GM15510 (cell line): ENCODE measurements at regions not wholly inside any gene's neighbourhood (a gene's known extent, or its start where the extent isn't known, plus 50 kb on each side); places are given as distances from the start of the nearest gene placed in this dataset.

ENCODE experiments used
- POLR2A ChIP-seq: IDR thresholded peaks from 3 replicates; pipeline ENCODE4 v1.6.1; 2011; ENCODE audit warnings: borderline replicate concordance; ENCODE audit not compliant: insufficient read length; ENCODE audit errors: extremely low read depth

DNA sequence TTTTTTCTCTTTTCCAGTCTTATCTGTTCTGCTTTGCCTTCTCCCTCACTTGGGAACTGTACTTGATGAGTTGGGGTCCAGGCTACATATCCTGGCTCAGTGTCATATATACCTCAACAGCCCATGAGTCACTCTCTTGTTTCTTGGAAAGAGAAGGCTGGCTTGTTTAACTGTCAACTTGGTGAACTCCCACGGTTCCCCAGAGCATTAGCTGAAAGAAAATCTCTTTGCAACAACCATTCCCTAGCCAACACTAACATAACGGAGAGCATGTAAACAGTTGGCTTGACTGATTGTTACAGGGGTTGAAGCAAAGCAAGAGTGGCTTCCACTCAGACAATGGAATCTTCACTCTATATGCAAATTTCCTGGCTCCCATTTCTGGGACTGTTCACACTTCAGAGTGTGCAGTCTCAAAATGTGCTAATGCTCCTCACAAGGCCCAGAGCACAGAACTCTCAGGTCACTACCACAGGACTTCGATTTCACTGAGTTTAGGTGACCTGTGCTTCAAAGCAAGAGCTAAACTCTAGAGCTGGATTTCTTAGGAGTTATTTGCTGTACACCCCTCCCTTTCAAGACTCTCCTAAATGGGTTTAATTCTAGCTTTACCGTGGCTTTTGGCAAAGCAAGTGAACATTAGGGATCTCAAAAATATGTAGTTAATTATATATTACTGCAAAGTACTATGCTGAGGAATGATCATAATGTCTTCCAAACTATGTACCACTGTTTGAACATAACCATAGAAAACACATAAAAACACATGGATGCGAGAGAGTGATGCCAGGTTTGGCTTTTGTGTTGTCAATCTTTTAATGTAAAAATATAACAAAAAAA lies 609.8 kb downstream of the RFPL4B start:
- no peak for TF ChIP-seq POLR2A

DNA sequence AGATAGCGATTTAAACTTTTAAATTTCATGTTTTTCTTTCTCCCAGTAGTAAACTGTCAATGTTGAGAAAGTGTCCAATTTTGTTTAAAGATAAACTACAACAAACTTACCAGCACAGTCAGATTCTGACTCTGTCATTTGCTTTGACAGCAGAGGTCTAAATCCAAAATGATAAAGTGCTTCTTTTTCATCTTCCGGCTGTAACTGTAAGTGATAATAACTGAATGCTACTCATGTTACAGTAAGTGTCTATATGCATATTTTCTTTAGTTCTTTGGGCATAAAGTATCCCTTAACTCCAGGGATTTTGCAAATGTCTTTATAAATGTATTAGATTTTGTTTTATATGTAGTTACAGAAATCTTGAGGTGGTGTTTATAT lies 610.4 kb downstream of the RFPL4B start:
- TF ChIP-seq POLR2A = no peak

DNA sequence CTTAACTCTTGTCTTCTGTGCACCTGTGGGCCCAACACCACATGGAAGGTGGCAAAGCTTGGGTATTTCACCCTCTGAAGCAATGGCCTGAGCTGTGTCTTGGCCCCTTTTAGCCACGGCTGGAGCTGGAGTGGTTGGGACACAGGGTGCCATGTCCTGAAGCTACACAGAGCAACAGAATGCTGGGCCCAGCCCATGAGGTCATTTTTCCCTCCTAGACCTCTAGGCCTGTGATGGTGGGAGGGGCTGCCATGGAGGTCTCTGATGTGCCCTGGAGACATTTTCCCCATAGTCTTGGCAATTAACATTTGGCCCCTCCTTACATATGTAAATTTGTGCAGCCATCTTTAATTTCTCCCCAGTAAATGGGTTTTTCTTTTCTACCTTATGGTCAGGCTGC lies 620.8 kb downstream of the RFPL4B start:
- TF ChIP-seq POLR2A = no peak

DNA sequence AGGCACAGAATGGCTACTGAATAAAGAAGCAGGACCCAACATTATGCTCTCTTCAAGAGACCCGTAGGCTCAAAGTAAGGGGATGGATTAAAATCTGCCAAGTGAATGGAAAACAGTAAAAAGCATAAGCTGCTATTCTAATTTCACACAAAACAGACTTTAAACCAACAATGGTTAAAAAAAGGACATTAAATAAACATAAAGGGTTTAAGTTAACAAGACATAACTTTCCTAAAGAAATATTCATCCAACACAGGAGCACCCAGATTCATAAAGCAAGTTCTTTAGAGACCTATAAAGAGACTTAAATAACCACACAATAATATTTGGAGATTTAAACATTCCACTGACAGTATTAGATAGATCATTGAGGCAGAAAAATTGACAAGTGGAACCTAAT lies 624.5 kb downstream of the RFPL4B start:
- TF ChIP-seq POLR2A = no peak

DNA sequence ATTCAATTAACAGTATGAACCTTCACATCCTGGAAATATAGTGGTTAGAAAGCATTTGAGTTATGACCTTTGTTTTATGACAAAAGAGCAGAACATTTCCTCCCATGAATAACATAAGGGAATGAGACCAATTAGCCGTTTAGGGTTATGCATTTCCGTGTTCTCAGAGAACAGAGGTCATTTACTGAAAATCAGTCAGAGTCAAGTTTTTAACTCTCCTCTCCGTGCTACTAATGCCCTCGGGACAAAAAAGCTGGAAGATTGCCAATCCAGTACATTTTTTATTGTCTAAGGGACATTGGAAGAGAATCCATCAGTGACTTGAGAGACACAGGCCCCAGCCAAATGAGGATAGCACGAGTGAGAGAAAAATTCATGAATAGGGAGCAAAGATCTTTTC lies 632.7 kb downstream of the RFPL4B start:
- TF ChIP-seq POLR2A = no peak

DNA sequence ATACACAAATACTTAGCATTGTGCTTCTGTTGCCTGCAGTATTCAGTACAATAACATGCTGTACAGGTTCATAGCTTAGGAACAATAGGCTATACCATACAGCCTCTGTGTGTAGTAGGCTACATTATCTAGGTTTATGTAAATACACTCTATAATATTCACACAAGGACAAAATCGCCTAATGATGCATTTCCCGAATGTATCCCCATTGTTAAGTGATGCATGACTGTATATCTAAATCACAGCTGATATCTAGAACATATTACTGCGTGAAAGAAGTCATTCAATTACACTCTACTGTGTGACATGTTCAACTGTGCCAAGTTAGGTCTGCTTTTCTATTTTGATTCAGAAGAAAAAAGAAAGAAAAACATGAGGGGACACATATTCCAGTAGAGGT lies 633.5 kb downstream of the RFPL4B start:
- no peak for TF ChIP-seq POLR2A

DNA sequence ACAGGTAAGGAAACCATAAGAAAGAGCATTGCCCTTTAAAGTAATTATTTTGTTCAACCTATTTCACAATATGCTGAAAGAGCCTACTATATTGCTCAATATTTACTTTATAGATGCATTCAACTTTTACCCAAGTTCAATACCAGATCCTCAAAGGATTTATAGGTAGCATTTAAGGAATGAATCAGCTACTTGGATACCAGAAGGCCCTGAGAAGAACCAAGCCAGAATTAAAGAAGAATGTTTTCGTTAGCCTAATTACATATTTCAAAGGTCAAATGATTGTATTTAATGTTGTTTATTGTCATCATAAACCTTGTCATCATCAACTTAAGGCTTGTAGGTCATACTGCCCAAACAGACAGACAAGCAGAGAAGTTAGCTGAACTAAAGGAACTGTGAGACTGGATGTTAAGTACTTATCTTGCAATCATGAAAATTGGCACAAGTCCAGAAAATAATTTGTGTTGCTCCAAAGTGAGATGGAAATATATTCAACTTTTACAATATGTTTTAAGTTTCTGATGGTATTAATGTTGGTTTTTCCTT lies 636.7 kb downstream of the RFPL4B start:
- TF ChIP-seq POLR2A = no peak

DNA sequence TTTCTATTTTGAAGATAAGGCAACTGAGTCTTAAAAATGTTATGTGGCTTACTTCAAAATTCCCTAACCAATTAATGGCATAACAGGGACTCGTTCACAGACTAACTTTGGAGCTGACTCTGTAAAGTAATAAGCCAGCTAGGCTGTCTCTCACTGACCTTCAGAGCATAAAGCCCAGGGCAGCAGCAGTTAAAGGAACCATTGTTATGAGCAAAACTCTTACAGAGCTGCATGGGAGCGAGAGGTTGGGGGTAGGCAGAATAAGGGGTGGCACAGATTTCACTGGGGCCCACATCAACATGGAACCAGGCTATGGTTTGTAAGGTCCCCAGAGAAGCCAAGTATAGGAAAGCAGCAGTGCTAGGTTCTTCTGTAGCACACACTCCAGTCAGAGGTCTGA lies 637.8 kb downstream of the RFPL4B start:
- no peak for TF ChIP-seq POLR2A

DNA sequence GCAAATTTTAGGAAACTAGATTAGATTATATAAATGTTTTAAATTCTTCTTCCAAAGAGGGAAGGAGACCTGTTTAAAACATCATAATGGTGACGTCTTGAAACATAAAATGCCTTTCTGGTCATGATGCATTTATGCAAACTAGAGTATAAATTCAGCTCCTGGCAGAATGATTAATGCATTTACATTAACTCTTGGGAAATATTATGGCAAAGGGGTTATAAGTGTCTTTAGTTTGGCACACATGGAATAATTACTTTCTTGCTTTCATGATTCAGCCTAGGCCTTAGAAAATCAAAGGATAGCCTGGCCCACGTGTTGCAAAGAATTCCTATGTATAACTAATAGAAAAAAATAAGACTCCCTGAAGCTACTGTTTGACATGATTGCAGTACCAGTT lies 639.2 kb downstream of the RFPL4B start:
- no peak for TF ChIP-seq POLR2A

DNA sequence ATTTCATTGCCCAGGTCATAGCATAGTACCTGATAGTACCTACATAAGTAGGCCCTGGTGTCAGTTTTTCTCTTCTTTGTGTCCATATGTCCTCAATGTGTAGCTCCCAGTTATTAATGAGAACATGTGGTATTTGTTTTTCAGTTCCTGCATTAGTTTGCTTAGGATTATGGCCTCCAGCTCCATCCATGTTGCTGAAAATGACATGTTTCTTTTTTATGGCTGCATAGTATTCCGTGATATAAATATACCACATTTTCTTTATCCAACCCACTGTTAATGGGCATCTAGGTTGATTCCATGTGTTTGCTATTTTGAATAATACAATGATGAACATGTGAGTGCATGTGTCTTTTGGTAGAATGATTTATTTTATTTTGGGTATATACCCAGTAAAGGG lies 641.6 kb downstream of the RFPL4B start:
- TF ChIP-seq POLR2A = no peak

DNA sequence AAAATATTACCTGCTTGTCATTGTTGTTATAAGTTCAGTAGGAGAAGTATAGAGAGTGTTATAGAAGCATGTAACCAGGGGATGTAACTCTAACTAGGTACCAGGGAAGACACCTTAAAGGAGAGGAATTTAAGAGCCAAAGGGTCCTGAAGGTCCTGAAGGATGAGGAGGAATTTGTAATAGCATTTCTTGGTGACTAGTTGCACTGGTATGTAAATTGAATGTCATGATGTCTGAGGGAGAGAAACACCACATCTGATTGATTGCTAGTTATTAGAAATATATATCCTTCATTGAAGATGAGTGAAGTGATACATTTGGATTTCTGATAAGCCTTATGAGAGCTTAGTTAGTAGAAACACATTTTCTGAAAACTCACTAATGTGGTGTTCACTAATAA lies 643.8 kb downstream of the RFPL4B start:
- no peak for TF ChIP-seq POLR2A

DNA sequence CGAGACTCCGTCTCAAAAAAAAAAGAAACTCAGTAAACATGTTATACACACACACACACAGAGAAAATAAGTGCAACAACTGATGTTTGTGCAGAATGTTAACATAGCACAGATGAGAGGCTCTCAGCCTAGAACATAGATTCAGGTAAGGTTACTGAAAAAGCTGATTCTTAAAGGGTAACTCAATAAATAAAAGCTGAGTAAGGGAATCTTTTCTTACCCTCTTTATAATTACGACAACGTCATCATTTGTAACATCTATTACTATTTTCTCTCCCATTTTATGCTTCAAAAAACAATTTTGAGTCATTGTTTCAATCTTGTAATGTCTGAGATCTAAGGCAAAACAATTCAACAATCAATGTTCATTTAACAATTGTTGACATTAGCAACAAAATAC lies 644.8 kb downstream of the RFPL4B start:
- TF ChIP-seq POLR2A = no peak

DNA sequence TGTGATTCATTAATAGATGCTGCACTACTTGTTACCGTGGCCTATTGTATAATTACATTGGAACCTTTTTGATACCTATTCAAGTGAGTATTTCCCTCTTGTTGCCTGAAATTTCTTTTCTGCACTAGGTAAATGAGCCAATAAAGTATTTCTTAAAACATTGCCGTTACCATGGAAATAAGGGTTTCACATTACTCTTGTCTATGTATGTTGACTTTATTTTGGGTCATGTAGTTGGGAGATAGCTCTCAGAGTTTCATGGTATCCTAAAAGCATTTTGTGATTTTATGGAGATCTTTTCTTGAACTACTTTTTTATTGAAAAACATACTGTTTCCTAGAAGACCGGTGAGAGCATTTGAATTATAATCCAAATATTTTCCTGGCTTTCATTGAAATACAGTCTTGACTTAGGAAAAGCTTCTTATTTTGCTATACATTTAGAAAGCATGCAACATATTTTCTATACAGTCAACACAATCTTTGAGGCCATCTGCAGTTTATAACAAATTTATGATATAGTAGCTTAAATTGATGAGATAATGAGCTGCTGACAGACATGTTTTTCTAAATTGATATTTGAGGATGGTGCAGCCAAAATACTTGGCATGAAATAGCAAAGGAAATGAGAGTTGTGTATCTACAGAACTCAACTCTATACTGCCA lies 650.4 kb downstream of the RFPL4B start:
- TF ChIP-seq POLR2A = no peak

DNA sequence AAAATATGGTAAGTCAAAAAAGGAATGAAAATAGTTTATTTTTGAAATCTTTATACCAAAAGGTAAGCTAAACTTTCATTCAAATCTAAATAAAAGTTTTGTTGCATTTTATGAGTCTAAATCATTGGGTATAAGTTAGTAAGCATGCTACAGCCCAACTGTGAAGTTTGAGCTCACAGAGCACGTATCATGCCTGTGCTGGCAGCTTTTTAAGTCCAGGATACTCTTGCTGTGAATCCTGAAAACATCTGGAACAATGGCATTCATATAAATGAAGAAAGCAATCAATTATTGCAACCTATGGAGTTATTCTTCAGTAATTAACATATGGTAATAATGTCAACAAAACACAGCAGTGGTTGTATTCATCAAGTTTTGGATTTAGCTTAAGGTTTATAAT lies 656.9 kb downstream of the RFPL4B start:
- TF ChIP-seq POLR2A = no peak

DNA sequence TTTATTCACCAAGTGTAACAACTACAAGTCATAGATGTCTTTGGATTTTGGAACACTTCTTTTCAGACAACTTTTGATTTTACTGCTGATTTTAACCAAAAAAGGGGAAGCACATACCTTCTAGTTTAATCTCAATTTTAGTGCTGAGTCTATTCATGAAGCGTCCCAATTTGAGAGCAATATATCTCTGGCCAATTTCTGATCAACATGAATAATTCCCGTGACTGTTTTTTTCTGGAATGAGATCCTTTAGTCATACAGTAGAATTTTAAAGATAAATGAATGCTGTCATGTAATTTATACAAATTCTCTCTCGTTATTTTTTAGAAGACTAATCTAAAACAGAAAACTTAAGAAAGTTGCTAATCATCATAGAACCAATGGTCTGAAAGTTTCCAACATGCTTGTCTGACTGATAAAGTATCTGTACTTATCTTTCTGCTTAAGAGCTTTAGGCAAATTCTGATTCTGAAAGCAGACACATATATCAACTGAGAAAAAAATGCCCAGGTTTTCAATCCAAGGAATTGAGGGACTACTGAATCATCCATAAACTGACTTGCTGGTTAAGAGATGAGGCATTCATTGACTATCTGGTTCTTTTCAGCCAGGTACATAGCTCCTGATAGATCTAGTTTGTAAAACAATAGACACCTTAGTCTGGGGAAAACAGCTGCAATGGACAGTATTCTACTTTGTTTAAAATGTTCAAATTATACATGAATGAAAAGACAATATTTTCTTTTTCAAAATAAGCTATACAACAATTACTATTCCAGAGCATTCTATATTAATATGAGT lies 657.5 kb downstream of the RFPL4B start:
- TF ChIP-seq POLR2A = no peak

DNA sequence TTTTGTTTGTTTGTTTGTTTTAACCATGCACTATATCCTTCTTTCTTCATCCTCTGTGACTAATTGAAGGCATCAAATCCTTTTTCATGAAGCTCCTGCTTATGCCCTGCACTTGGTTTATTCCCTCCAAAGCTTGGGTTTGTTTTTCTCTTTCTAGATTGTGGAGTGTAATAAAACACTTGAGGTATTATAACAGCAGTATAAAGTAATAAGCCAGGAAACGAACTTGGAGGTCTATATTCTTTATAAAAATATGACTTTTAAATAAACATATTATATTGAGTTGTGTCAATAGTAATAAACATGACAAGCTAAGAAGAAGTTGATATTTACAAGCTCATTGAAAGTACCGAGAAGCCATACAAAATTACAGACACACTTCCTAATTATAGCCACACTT lies 659.4 kb downstream of the RFPL4B start:
- TF ChIP-seq POLR2A = no peak

DNA sequence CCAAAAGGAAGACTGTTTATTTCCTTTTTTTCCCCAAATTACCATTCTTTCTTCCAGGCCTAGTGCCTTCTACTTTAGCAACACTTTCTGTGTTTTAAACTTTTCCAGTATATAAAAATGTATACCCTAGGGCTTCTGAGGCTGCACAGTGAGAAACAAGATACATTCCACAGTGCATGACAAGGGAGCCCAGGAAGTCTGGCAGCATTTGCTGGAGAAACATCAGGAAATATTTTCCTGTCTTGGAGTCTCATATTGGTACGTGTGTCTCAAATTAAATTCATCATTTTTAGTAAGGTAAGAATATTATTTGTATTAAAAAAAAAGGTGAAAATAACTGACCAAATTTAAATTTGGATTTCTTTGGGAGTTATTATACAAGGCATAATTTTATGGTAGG lies 662.6 kb downstream of the RFPL4B start:
- TF ChIP-seq POLR2A = no peak
